B cell (primary cell): ENCODE measurements at regions not wholly inside any gene's neighbourhood (a gene's known extent, or its start where the extent isn't known, plus 50 kb on each side); places are given as distances from the start of the nearest gene placed in this dataset.

Experiments used
- EZH2 ChIP-seq: IDR thresholded peaks from 2 replicates; pipeline ENCODE4 v1.6.1; 2012; ENCODE audit warnings: borderline replicate concordance, low read depth, mild to moderate bottlenecking, moderate library complexity, low read length; ENCODE audit not compliant: insufficient read depth, poor library complexity, severe bottlenecking
- TF ChIP-seq, protein P1 (sequence below): fragments of 200-600 bp; IDR thresholded peaks from one replicate; pipeline ENCODE4 v1.8.0; 2022; ENCODE audit warnings: antibody characterized with exemption, mild to moderate bottlenecking

DNA sequence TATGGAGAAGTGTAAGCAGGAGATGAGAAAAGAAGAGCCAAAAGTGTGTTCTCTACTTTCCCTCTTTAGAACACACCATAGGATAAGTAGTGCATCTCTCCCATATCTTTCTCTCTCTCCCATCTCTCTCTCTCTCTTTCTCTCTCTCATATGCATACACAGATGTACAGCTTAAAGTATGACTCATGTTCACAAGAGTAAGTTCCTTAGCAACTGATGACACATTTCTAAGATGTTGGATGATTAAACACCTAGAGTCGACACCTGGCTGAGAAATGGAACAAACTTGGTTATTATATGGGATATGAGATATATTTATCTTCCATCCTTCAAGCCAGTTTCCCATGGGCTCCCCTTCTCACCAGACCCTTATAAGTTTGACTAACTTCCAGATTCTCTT lies 113.5 kb downstream of the TMEM132E start:
- TF ChIP-seq, protein P1, sequence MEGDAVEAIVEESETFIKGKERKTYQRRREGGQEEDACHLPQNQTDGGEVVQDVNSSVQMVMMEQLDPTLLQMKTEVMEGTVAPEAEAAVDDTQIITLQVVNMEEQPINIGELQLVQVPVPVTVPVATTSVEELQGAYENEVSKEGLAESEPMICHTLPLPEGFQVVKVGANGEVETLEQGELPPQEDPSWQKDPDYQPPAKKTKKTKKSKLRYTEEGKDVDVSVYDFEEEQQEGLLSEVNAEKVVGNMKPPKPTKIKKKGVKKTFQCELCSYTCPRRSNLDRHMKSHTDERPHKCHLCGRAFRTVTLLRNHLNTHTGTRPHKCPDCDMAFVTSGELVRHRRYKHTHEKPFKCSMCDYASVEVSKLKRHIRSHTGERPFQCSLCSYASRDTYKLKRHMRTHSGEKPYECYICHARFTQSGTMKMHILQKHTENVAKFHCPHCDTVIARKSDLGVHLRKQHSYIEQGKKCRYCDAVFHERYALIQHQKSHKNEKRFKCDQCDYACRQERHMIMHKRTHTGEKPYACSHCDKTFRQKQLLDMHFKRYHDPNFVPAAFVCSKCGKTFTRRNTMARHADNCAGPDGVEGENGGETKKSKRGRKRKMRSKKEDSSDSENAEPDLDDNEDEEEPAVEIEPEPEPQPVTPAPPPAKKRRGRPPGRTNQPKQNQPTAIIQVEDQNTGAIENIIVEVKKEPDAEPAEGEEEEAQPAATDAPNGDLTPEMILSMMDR: no peak
- no peak for TF ChIP-seq EZH2
